Liver (tissue), 8 donors: ENCODE measurements at regions not wholly inside any gene's neighbourhood (a gene's known extent, or its start where the extent isn't known, plus 50 kb on each side); places are given as distances from the start of the nearest gene placed in this dataset.

ENCODE experiments used
- DNase-seq: peaks from one replicate; pipeline ENCODE4 v3.0.0-alpha.2; 2017; ENCODE audit warnings: low spot score
- H3K27ac ChIP-seq, 2 donors: one replicate each; pipeline ENCODE4 v1.7.0; 2013; ENCODE audit warnings: inconsistent platforms in 2 of 2, low read length in 2 of 2, control low read depth in 1 of 2, low read depth in 1 of 2, mild to moderate bottlenecking in 1 of 2
- H3K27me3 ChIP-seq, 4 donors: one replicate each; pipeline versions ENCODE4 v1.6.1 to v1.7.0; 2013; ENCODE audit warnings: low read length in 3 of 4, inconsistent platforms in 1 of 4, mild to moderate bottlenecking in 1 of 4, moderate library complexity in 1 of 4; ENCODE audit not compliant: control insufficient read depth in 4 of 4, insufficient read depth in 4 of 4
- H3K36me3 ChIP-seq, 4 donors: one replicate each; pipeline versions ENCODE4 v1.6.1 to v1.7.0; 2013; ENCODE audit warnings: low read length in 3 of 4, mild to moderate bottlenecking in 3 of 4, low read depth in 1 of 4, moderate library complexity in 1 of 4; ENCODE audit not compliant: control insufficient read depth in 4 of 4, insufficient read depth in 3 of 4
- H3K4me1 ChIP-seq, 4 donors: one replicate each; pipeline versions ENCODE4 v1.6.1 to v1.7.0; 2013; ENCODE audit warnings: low read length in 3 of 4, mild to moderate bottlenecking in 3 of 4, moderate library complexity in 1 of 4; ENCODE audit not compliant: control insufficient read depth in 4 of 4, insufficient read depth in 4 of 4
- H3K4me3 ChIP-seq, 3 donors: one replicate each; pipeline versions ENCODE4 v1.6.1 to v1.7.0; 2013; ENCODE audit warnings: low read length in 3 of 3, control low read depth in 1 of 3, low read depth in 1 of 3, mild to moderate bottlenecking in 1 of 3
- H3K9ac ChIP-seq, 2 donors: one replicate each; pipeline ENCODE4 v1.7.0; 2013; ENCODE audit warnings: low read length in 2 of 2, mild to moderate bottlenecking in 2 of 2, moderate library complexity in 2 of 2, control low read depth in 1 of 2, low read depth in 1 of 2
- H3K9me3 ChIP-seq, 4 donors: one replicate each; pipeline versions ENCODE4 v1.6.1 to v1.7.0; 2013; ENCODE audit warnings: low read length in 3 of 4; ENCODE audit not compliant: control insufficient read depth in 4 of 4
- ATF3 ChIP-seq: IDR thresholded peaks from 2 replicates; pipeline ENCODE4 v1.6.1; 2016; ENCODE audit warnings: antibody characterized with exemption
- CTCF ChIP-seq: fragments of 150-350 bp; IDR thresholded peaks from 2 replicates; pipeline ENCODE4 v1.5.1; 2017; ENCODE audit warnings: improper control_type of control experiment, low read depth, low read length; ENCODE audit not compliant: missing input control
- EGR1 ChIP-seq, 2 donors: IDR thresholded peaks; 2 replicates each; pipeline ENCODE4 v1.6.1; 2016 to 2018; ENCODE audit warnings: antibody characterized with exemption in 2 of 2, low read depth in 2 of 2
- FOXA1 ChIP-seq: IDR thresholded peaks from 2 replicates; pipeline ENCODE4 v1.6.1; 2016; ENCODE audit warnings: antibody characterized with exemption
- FOXA2 ChIP-seq: IDR thresholded peaks from 2 replicates; pipeline ENCODE4 v1.6.1; 2016; ENCODE audit warnings: antibody characterized with exemption
- GABPA ChIP-seq, 2 donors: IDR thresholded peaks in 1 of 2; conservative IDR thresholded peaks in 1 of 2; 2 replicates each; pipeline ENCODE4 v1.6.1; 2016; ENCODE audit warnings: antibody characterized with exemption in 2 of 2, mild to moderate bottlenecking in 1 of 2, moderate library complexity in 1 of 2
- HNF4A ChIP-seq, 2 donors: conservative IDR thresholded peaks; 2 replicates each; pipeline ENCODE4 v1.6.1; 2016; ENCODE audit warnings: antibody characterized with exemption in 2 of 2, mild to moderate bottlenecking in 2 of 2
- JUND ChIP-seq, 2 donors: IDR thresholded peaks; 2 replicates each; pipeline ENCODE4 v1.6.1; 2016; ENCODE audit warnings: antibody characterized with exemption in 2 of 2
- MAX ChIP-seq: IDR thresholded peaks from 2 replicates; pipeline ENCODE4 v1.6.1; 2016; ENCODE audit warnings: antibody characterized with exemption
- NR2F2 ChIP-seq: IDR thresholded peaks from 2 replicates; pipeline ENCODE4 v1.6.1; 2016; ENCODE audit warnings: antibody characterized with exemption
- RAD21 ChIP-seq, 2 donors: IDR thresholded peaks; 2 replicates each; pipeline ENCODE4 v1.6.1; 2016; ENCODE audit warnings: antibody characterized with exemption in 2 of 2, mild to moderate bottlenecking in 2 of 2
- REST ChIP-seq: IDR thresholded peaks from 2 replicates; pipeline ENCODE4 v1.6.1; 2016; ENCODE audit warnings: antibody characterized with exemption, mild to moderate bottlenecking
- RXRA ChIP-seq, 2 donors: IDR thresholded peaks; 2 replicates each; pipeline ENCODE4 v1.6.1; 2017 to 2018; ENCODE audit warnings: antibody characterized with exemption in 2 of 2, mild to moderate bottlenecking in 1 of 2
- SP1 ChIP-seq: IDR thresholded peaks from 2 replicates; pipeline ENCODE4 v1.6.1; 2018; ENCODE audit warnings: antibody characterized with exemption, mild to moderate bottlenecking
- TAF1 ChIP-seq: conservative IDR thresholded peaks from 2 replicates; pipeline ENCODE4 v1.6.1; 2016; ENCODE audit warnings: antibody characterized with exemption, mild to moderate bottlenecking
- YY1 ChIP-seq: IDR thresholded peaks from 2 replicates; pipeline ENCODE4 v1.6.1; 2016; ENCODE audit warnings: antibody characterized with exemption, mild to moderate bottlenecking
- ZBTB33 ChIP-seq: IDR thresholded peaks from 2 replicates; pipeline ENCODE4 v1.6.1; 2016; ENCODE audit warnings: antibody characterized with exemption
- WGBS: extraction: QIAGEN DNeasy Blood & Tissue Kit; methylation state at CpG from one replicate; pipeline ENCODE4 v1.1.7; 2013; 5-methylcytosine and 5-hydroxymethylcytosine counted together
- donor health status: healthy.
- donor health status: healthy.
- donor health status: healthy.
- donor health status: healthy.
- donor health status: healthy.

- no peak for TF ChIP-seq REST
- TF ChIP-seq GABPA (IDR thresholded peaks at IDR 0.05 in 1 of 2, conservative IDR thresholded peaks at IDR 0.05 in 1 of 2): no peak
- no peak for TF ChIP-seq YY1
- TF ChIP-seq RXRA (IDR thresholded peaks at IDR 0.05): no peak
- no peak for TF ChIP-seq CTCF
- TF ChIP-seq FOXA1: no peak
- no peak for TF ChIP-seq FOXA2
- no peak for TF ChIP-seq HNF4A (conservative IDR thresholded peaks at IDR 0.05)
- TF ChIP-seq TAF1: no peak
- TF ChIP-seq ATF3: no peak
- TF ChIP-seq RAD21 (IDR thresholded peaks at IDR 0.05): no peak
- TF ChIP-seq ZBTB33: no peak
- no peak for TF ChIP-seq EGR1 (IDR thresholded peaks at IDR 0.05; ENCODE audit: low read depth in 2 of 2)
- H3K9ac ChIP-seq: no peak overlapping the region
- no peak for DNase-seq
- H3K27me3 ChIP-seq: peaks cover 0 to 4% (median 0%) of the 10 kb centered on the region in 4 donors
- H3K27ac ChIP-seq: no peak overlapping the region
- H3K4me1 ChIP-seq: no peaks in the 10 kb centered on the region
- 46% methylated on average over 5 of the region's 5 CpGs for WGBS
- no peaks in the 10 kb centered on the region for H3K9me3 ChIP-seq
- H3K36me3 ChIP-seq: no peaks in the 10 kb centered on the region
- H3K4me3 ChIP-seq: no peak overlapping the region
These were observed 761.6 kb upstream of the RBFOX1 start for GRCh38 chr16:6571044-6571443.

- H3K4me3 ChIP-seq: no peak overlapping the region
- H3K36me3 ChIP-seq: no peaks in the 10 kb centered on the region
- no peak overlapping the region for H3K9ac ChIP-seq
- no peak for DNase-seq
- no peak for TF ChIP-seq YY1
- no peak for TF ChIP-seq ATF3
- TF ChIP-seq SP1: no peak
- no peak for TF ChIP-seq EGR1 (IDR thresholded peaks at IDR 0.05; ENCODE audit: low read depth in 2 of 2)
- no peak for TF ChIP-seq JUND (IDR thresholded peaks at IDR 0.05)
- TF ChIP-seq HNF4A (conservative IDR thresholded peaks at IDR 0.05): no peak
- TF ChIP-seq TAF1: no peak
- no peak for TF ChIP-seq MAX
- TF ChIP-seq NR2F2: no peak
- TF ChIP-seq GABPA (IDR thresholded peaks at IDR 0.05 in 1 of 2, conservative IDR thresholded peaks at IDR 0.05 in 1 of 2): no peak
- no peak for TF ChIP-seq RAD21 (IDR thresholded peaks at IDR 0.05)
- no peak for TF ChIP-seq FOXA2
- TF ChIP-seq ZBTB33: no peak
- no peaks in the 10 kb centered on the region for H3K9me3 ChIP-seq
- 70% methylated on average over 2 of the region's 2 CpGs for WGBS
- peaks cover 0 to 4% (median 0%) of the 10 kb centered on the region in 4 donors for H3K27me3 ChIP-seq
- no peaks in the 10 kb centered on the region for H3K4me1 ChIP-seq
- H3K27ac ChIP-seq: no peak overlapping the region
These were observed 762.1 kb upstream of the RBFOX1 start for GRCh38 chr16:6570530-6570929.
